ENCODE measurements at regions not wholly inside any gene's neighbourhood (a gene's known extent, or its start where the extent isn't known, plus 50 kb on each side); places are given as distances from the start of the nearest gene placed in this dataset.

- TF ChIP-seq YY1 (IDR thresholded peaks at IDR 0.05) = no peak
- TF ChIP-seq CTCF (IDR thresholded peaks at IDR 0.05; ENCODE audit: low read depth, low read length, missing input control) = no peak
- no peak for TF ChIP-seq GABPA (IDR thresholded peaks at IDR 0.05 in 1 of 2, conservative IDR thresholded peaks at IDR 0.05 in 1 of 2)
- TF ChIP-seq TAF1 (conservative IDR thresholded peaks at IDR 0.05) = no peak
- TF ChIP-seq ATF3 (IDR thresholded peaks at IDR 0.05) = no peak
- no peak for TF ChIP-seq RAD21 (IDR thresholded peaks at IDR 0.05)
- no peak for TF ChIP-seq EGR1 (IDR thresholded peaks at IDR 0.05; ENCODE audit: low read depth in 2 of 2)
- no peak for TF ChIP-seq MAX (IDR thresholded peaks at IDR 0.05)
- no peak for TF ChIP-seq SP1 (IDR thresholded peaks at IDR 0.05)
- no peak for TF ChIP-seq JUND (IDR thresholded peaks at IDR 0.05)
- no peak for TF ChIP-seq ZBTB33 (IDR thresholded peaks at IDR 0.05)
- TF ChIP-seq RXRA (IDR thresholded peaks at IDR 0.05) = no peak
Measured at GRCh38 chr7:85274454-85274853, 87.6 kb upstream of the SEMA3D start.

Measured in liver (tissue), 3 donors.